HG03060 (cell line): ENCODE measurements at regions not wholly inside any gene's neighbourhood (a gene's known extent, or its start where the extent isn't known, plus 50 kb on each side); places are given as distances from the start of the nearest gene placed in this dataset.
"Not testable (repeated sequence)": the region's sequence is repeated elsewhere in the genome, so short reads cannot be mapped to it uniquely, and the experiment has no call there.

Experiments used
- ATAC-seq: cut with Tn5 transposase; IDR thresholded peaks from one replicate; pipeline ENCODE4 v1.9.1; 2021; ENCODE audit warnings: low read depth, moderate number of reproducible peaks; ENCODE audit not compliant: unreplicated experiment

- no peak for ATAC-seq
Measured at GRCh38 chr6:125585470-125585869, 164.0 kb upstream of the HEY2 start.

- ATAC-seq: no peak
Measured at GRCh38 chr6:125586074-125586473, 163.4 kb upstream of the HEY2 start.

- no peak for ATAC-seq
Measured at GRCh38 chr6:125586605-125587004, 162.8 kb upstream of the HEY2 start.

GRCh38 chr6:125587666-125588632 is 161.5 kb upstream of the HEY2 start:
- no peak for ATAC-seq

GRCh38 chr6:125591796-125592195 is 157.6 kb upstream of the HEY2 start:
- ATAC-seq: not testable (repeated sequence)

- ATAC-seq: no peak
Measured at GRCh38 chr6:125593746-125594145, 155.7 kb upstream of the HEY2 start.

GRCh38 chr6:125596020-125596419 is 153.4 kb upstream of the HEY2 start:
- ATAC-seq: no peak

- ATAC-seq: peak; percentile 85
Measured at GRCh38 chr6:125597411-125598253, 151.8 kb upstream of the HEY2 start.

- ATAC-seq: no peak
Measured at GRCh38 chr6:125598422-125598821, 151.0 kb upstream of the HEY2 start.

GRCh38 chr6:125604257-125604656 is 145.2 kb upstream of the HEY2 start:
- ATAC-seq: no peak

- no peak for ATAC-seq
Measured at GRCh38 chr6:125611573-125612344, 137.7 kb upstream of the HEY2 start.

GRCh38 chr6:125612345-125612846 is 137.0 kb upstream of the HEY2 start:
- ATAC-seq: no peak

- ATAC-seq: no peak
Measured at GRCh38 chr6:125618629-125619028, 130.8 kb upstream of the HEY2 start.

GRCh38 chr6:125623085-125623484 is 126.3 kb upstream of the HEY2 start:
- no peak for ATAC-seq

GRCh38 chr6:125631165-125631564 is 118.3 kb upstream of the HEY2 start:
- no peak for ATAC-seq

- ATAC-seq: not testable (repeated sequence)
Measured at GRCh38 chr6:125636011-125636410, 113.4 kb upstream of the HEY2 start.

- no peak for ATAC-seq
Measured at GRCh38 chr6:125636671-125637070, 112.8 kb upstream of the HEY2 start.

- peak; percentile 78 for ATAC-seq
Measured at GRCh38 chr6:125637207-125637606, 112.2 kb upstream of the HEY2 start.

- no peak for ATAC-seq
Measured at GRCh38 chr6:125639466-125640020, 109.9 kb upstream of the HEY2 start.
